NCI-H1092 (cell line): ENCODE measurements at regions not wholly inside any gene's neighbourhood (a gene's known extent, or its start where the extent isn't known, plus 50 kb on each side); places are given as distances from the start of the nearest gene placed in this dataset.

Experiments used
- DNase-seq: peaks from one replicate; lab custom pipeline; 2025; lab: John Stamatoyannopoulos, UW

GRCh38 chr1:234989479-234990327, 138.9 kb downstream of the TOMM20 start:
- no peak for DNase-seq

GRCh38 chr1:234989019-234989418, 139.6 kb downstream of the TOMM20 start:
- DNase-seq: no peak

GRCh38 chr1:234988536-234988935, 140.1 kb downstream of the TOMM20 start:
- no peak for DNase-seq

GRCh38 chr1:234988155-234988517, 140.5 kb downstream of the TOMM20 start:
- no peak for DNase-seq

GRCh38 chr1:234987415-234988154, 141.1 kb downstream of the TOMM20 start:
- no peak for DNase-seq

GRCh38 chr1:234986750-234987414, 141.8 kb downstream of the TOMM20 start:
- DNase-seq: no peak

GRCh38 chr1:234985516-234986294, 142.9 kb downstream of the TOMM20 start:
- no peak for DNase-seq

- no peak for DNase-seq
Observed at GRCh38 chr1:234985007-234985370, 143.6 kb downstream of the TOMM20 start.

GRCh38 chr1:234983564-234984238, 144.9 kb downstream of the TOMM20 start:
- DNase-seq: no peak

- DNase-seq: no peak
Observed at GRCh38 chr1:234981758-234982157, 146.9 kb downstream of the TOMM20 start.

GRCh38 chr1:234980645-234981396, 147.8 kb downstream of the TOMM20 start:
- DNase-seq: no peak

GRCh38 chr1:234980291-234980644, 148.4 kb downstream of the TOMM20 start:
- DNase-seq: no peak

- no peak for DNase-seq
Observed at GRCh38 chr1:234979296-234980279, 149.0 kb downstream of the TOMM20 start.

GRCh38 chr1:234978397-234979295, 150.0 kb downstream of the TOMM20 start:
- DNase-seq: no peak

GRCh38 chr1:234977875-234978396, 150.7 kb downstream of the TOMM20 start:
- no peak for DNase-seq

GRCh38 chr1:234976861-234977680, 151.6 kb downstream of the TOMM20 start:
- DNase-seq: no peak
